Gastrocnemius medialis (tissue), 4 donors: ENCODE measurements at regions not wholly inside any gene's neighbourhood (a gene's known extent, or its start where the extent isn't known, plus 50 kb on each side); places are given as distances from the start of the nearest gene placed in this dataset.

ENCODE experiments used
- ATAC-seq, 2 donors: fragments of 150-250 bp; one replicate each; pipeline ENCODE4 v1.9.1; 2016
- DNase-seq, 2 donors: peaks; one replicate each; pipeline ENCODE4 v3.0.0-alpha.2; 2019
- H3K27ac ChIP-seq, 4 donors: fragments of 200-600 bp; sonication (generic); 1 replicate in 1 of 4; 2 replicates in 3 of 4; pipeline ENCODE4 v1.5.1; 2016 to 2018; ENCODE audit warnings: mild to moderate bottlenecking in 2 of 4, moderate library complexity in 1 of 4
- H3K27me3 ChIP-seq, 3 donors: fragments of 200-600 bp; sonication (generic) in 2 of 3; 1 replicate in 1 of 3; 2 replicates in 2 of 3; pipeline versions ENCODE4 v1.5.1 to v1.6.0; 2016 to 2019; ENCODE audit warnings: mild to moderate bottlenecking in 1 of 3, moderate library complexity in 1 of 3
- H3K36me3 ChIP-seq, 2 donors: fragments of 200-600 bp; sonication (generic) in 1 of 2; one replicate each; pipeline ENCODE4 v1.5.1; 2017 to 2018
- H3K4me1 ChIP-seq, 2 donors: fragments of 200-600 bp; sonication (generic) in 1 of 2; one replicate each; pipeline ENCODE4 v1.5.1; 2016 to 2017; ENCODE audit warnings: mild to moderate bottlenecking in 2 of 2
- H3K4me3 ChIP-seq, 4 donors: fragments of 200-600 bp; sonication (generic) in 3 of 4; 1 replicate in 1 of 4; 2 replicates in 3 of 4; pipeline ENCODE4 v1.5.1; 2016 to 2019; ENCODE audit warnings: mild to moderate bottlenecking in 2 of 4
- H3K9me3 ChIP-seq, 3 donors: fragments of 200-600 bp; sonication (generic) in 2 of 3; 1 replicate in 1 of 3; 2 replicates in 2 of 3; pipeline ENCODE4 v1.5.1; 2016 to 2019
- CTCF ChIP-seq, 5 experiments: fragments of 450-650 bp in 3 of 5; fragments of 200-600 bp in 2 of 5; sonication (generic) in 2 of 5; IDR thresholded peaks in 4 of 5; conservative IDR thresholded peaks in 1 of 5; 1 replicate in 4 of 5; 2 replicates in 1 of 5; pipeline ENCODE4 v1.5.1; 2016 to 2019; ENCODE audit warnings: antibody characterized with exemption in 5 of 5, mild to moderate bottlenecking in 3 of 5, moderate library complexity in 3 of 5
- POLR2A ChIP-seq, 2 donors: fragments of 450-650 bp; IDR thresholded peaks; one replicate each; pipeline ENCODE4 v1.6.1; 2017; ENCODE audit warnings: antibody characterized with exemption in 2 of 2, mild to moderate bottlenecking in 2 of 2, moderate library complexity in 2 of 2
- in situ Hi-C, 4 donors: fragments of 200-750 bp; cut with MboI; loops; one replicate each; pipeline versions ENCODE4 v1.15.0 to v1.8.0; 2017; ENCODE audit warnings: low sequenced_read_pairs in 4 of 4
- intact Hi-C: fragments of 100-400 bp; cut with DNase I; formaldehyde crosslinking; loops from one replicate; pipeline ENCODE4 v1.15.1; 2023; ENCODE audit warnings: low total_unique reads

- no peak overlapping the region for H3K27ac ChIP-seq
- no peaks in the 10 kb centered on the region for H3K4me1 ChIP-seq
- no peaks in the 10 kb centered on the region for H3K36me3 ChIP-seq
- H3K9me3 ChIP-seq = no peaks in the 10 kb centered on the region
- no peaks in the 10 kb centered on the region for H3K27me3 ChIP-seq
- no peak for TF ChIP-seq POLR2A (IDR thresholded peaks at IDR 0.05)
- no peak for TF ChIP-seq CTCF (IDR thresholded peaks at IDR 0.05 in 4 of 5, conservative IDR thresholded peaks at IDR 0.05 in 1 of 5)
- no peak overlapping the region for H3K4me3 ChIP-seq
- intact Hi-C loops (no loop called here), in situ Hi-C loops (no loop called here)
- ATAC-seq (no peak), DNase-seq (no peak)
Observed at GRCh38 chr14:53766106-53766505, 190.5 kb downstream of the BMP4 start.

- Histone ChIP-seq H3K4me1 (no peaks in the 10 kb centered on the region), H3K4me3 (no peak overlapping the region), H3K9me3 (no peaks in the 10 kb centered on the region), H3K27me3 (no peaks in the 10 kb centered on the region), H3K27ac (no peak overlapping the region), H3K36me3 (no peaks in the 10 kb centered on the region)
- in situ Hi-C loops = no loop called here
- intact Hi-C loops = no loop called here
- TF ChIP-seq POLR2A (IDR thresholded peaks at IDR 0.05) = no peak
- DNase-seq (no peak), ATAC-seq (no peak)
Observed at GRCh38 chr14:53764846-53765245, 191.8 kb downstream of the BMP4 start.

- DNase-seq (no peak), ATAC-seq (no peak)
- in situ Hi-C loops (no loop called here), intact Hi-C loops (no loop called here)
- Histone ChIP-seq H3K4me1 (no peaks in the 10 kb centered on the region), H3K9me3 (no peaks in the 10 kb centered on the region), H3K36me3 (no peaks in the 10 kb centered on the region), H3K27ac (no peak overlapping the region), H3K4me3 (no peak overlapping the region), H3K27me3 (no peaks in the 10 kb centered on the region)
- TF ChIP-seq CTCF (IDR thresholded peaks at IDR 0.05 in 4 of 5, conservative IDR thresholded peaks at IDR 0.05 in 1 of 5) (no peak), POLR2A (IDR thresholded peaks at IDR 0.05) (no peak)
Observed at GRCh38 chr14:53758141-53758540, 198.5 kb downstream of the BMP4 start.

GRCh38 chr14:53757732-53758131 lies 198.9 kb downstream of the BMP4 start:
- no peak for ATAC-seq

GRCh38 chr14:53751650-53752049 lies 205.0 kb downstream of the BMP4 start:
- Histone ChIP-seq H3K27ac (no peak overlapping the region), H3K4me3 (no peak overlapping the region), H3K36me3 (no peaks in the 10 kb centered on the region), H3K27me3 (no peaks in the 10 kb centered on the region), H3K4me1 (no peaks in the 10 kb centered on the region), H3K9me3 (no peaks in the 10 kb centered on the region)
- in situ Hi-C loops = no loop called here
- ATAC-seq (no peak), DNase-seq (no peak)
- intact Hi-C loops = no loop called here
- TF ChIP-seq POLR2A (IDR thresholded peaks at IDR 0.05) (no peak), CTCF (IDR thresholded peaks at IDR 0.05 in 4 of 5, conservative IDR thresholded peaks at IDR 0.05 in 1 of 5) (no peak)

More at GRCh38 chr14:53757732-53758131, 198.9 kb downstream of the BMP4 start:
- intact Hi-C loops (no loop called here), in situ Hi-C loops (no loop called here)
- Histone ChIP-seq H3K27me3 (no peaks in the 10 kb centered on the region), H3K4me1 (no peaks in the 10 kb centered on the region), H3K36me3 (no peaks in the 10 kb centered on the region), H3K4me3 (no peak overlapping the region), H3K9me3 (no peaks in the 10 kb centered on the region), H3K27ac (no peak overlapping the region)
- DNase-seq = no peak
- TF ChIP-seq CTCF (IDR thresholded peaks at IDR 0.05 in 4 of 5, conservative IDR thresholded peaks at IDR 0.05 in 1 of 5) (no peak), POLR2A (IDR thresholded peaks at IDR 0.05) (no peak)
